ENCODE measurements at regions not wholly inside any gene's neighbourhood (a gene's known extent, or its start where the extent isn't known, plus 50 kb on each side); places are given as distances from the start of the nearest gene placed in this dataset.

DNA sequence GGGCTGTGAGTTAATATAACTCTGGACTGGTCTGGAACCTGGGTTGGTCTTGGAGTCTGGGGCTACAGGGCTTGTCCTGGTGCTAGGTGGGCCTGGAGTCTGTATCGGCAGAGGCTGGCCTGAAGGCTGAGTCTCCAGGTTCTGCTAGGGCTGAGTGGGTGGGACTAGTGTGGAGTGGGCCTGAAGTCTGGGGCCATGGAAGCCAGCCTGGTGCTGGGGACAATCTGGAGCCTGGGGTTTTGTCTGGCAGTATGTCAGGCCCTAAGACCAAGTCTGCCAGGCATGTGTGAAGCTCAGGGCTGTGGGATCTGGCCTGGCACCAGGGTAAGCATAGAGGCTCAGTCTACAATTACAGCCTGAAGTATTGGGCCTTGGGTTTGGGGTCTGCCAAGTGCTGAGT, 742.6 kb upstream of the GRIA3 start:
- no peak overlapping the region for H2BK5ac ChIP-seq (ENCODE audit: low read length)
- H3K9ac ChIP-seq (ENCODE audit: low read depth, low read length, poor library complexity): no peak overlapping the region
- no peak overlapping the region for H3K4me2 ChIP-seq (ENCODE audit: insufficient read depth, low read length, poor library complexity, severe bottlenecking)
- no peak overlapping the region for H4K91ac ChIP-seq (ENCODE audit: low read depth, low read length, poor library complexity)
- H2AFZ ChIP-seq (ENCODE audit: low read length): no peak overlapping the region
- H2BK120ac ChIP-seq (ENCODE audit: low read depth, low read length): no peak overlapping the region
- no peak overlapping the region for H3K23ac ChIP-seq (ENCODE audit: low read depth, low read length, poor library complexity)
- H3K9me3 ChIP-seq (replicated peaks in 1 of 2; ENCODE audit: control insufficient read depth in 2 of 2, insufficient read depth in 1 of 2, low read depth in 1 of 2, low read length in 2 of 2): no peaks in the 10 kb centered on the region
- no peak overlapping the region for H3K14ac ChIP-seq (ENCODE audit: low read length)
- H3K4ac ChIP-seq (ENCODE audit: low read length): no peak overlapping the region
- H3K36me3 ChIP-seq (replicated peaks in 1 of 2; ENCODE audit: control insufficient read depth in 2 of 2, insufficient read depth in 2 of 2, low read length in 2 of 2): no peaks in the 10 kb centered on the region
- WGBS, 2 donors (ENCODE audit: extremely low coverage in 2 of 2, insufficient read length in 2 of 2, insufficient replicate concordance in 1 of 2): no CpG with 5 or more reads among the region's 1 CpG
- H3K4me3 ChIP-seq (ENCODE audit: low read length in 2 of 2): no peak overlapping the region
- H3K27me3 ChIP-seq (ENCODE audit: control insufficient read depth in 3 of 3, insufficient read depth in 3 of 3, low read depth in 1 of 3, low read length in 3 of 3): no peaks in the 10 kb centered on the region
- no peak overlapping the region for H3K18ac ChIP-seq (ENCODE audit: low read length)
- no peak overlapping the region for H2BK12ac ChIP-seq (ENCODE audit: low read length)
- DNase-seq (ENCODE audit: low spot score): no peak
- H2BK15ac ChIP-seq (ENCODE audit: low read length): no peak overlapping the region
- H3K27ac ChIP-seq (replicated peaks; ENCODE audit: low read length): no peak overlapping the region
- no peak overlapping the region for H4K8ac ChIP-seq (ENCODE audit: low read depth, low read length)
- H3K4me1 ChIP-seq (ENCODE audit: control insufficient read depth in 2 of 2, insufficient read depth in 1 of 2, low read depth in 1 of 2, low read length in 2 of 2): no peaks in the 10 kb centered on the region
- H2AK5ac ChIP-seq (ENCODE audit: low read depth, low read length): no peak overlapping the region
- no peaks in the 10 kb centered on the region for H3K79me1 ChIP-seq (ENCODE audit: low read depth, low read length)

- Histone ChIP-seq H3K9ac (ENCODE audit: low read depth, low read length, poor library complexity) (no peak overlapping the region), H2BK15ac (ENCODE audit: low read length) (no peak overlapping the region), H3K79me1 (ENCODE audit: low read depth, low read length) (no peaks in the 10 kb centered on the region), H3K9me3 (replicated peaks in 1 of 2; ENCODE audit: control insufficient read depth in 2 of 2, insufficient read depth in 1 of 2, low read depth in 1 of 2, low read length in 2 of 2) (no peaks in the 10 kb centered on the region), H3K4me2 (ENCODE audit: insufficient read depth, low read length, poor library complexity, severe bottlenecking) (no peak overlapping the region), H2BK5ac (ENCODE audit: low read length) (no peak overlapping the region), H3K27me3 (ENCODE audit: control insufficient read depth in 3 of 3, insufficient read depth in 3 of 3, low read depth in 1 of 3, low read length in 3 of 3) (no peaks in the 10 kb centered on the region), H3K36me3 (replicated peaks in 1 of 2; ENCODE audit: control insufficient read depth in 2 of 2, insufficient read depth in 2 of 2, low read length in 2 of 2) (no peaks in the 10 kb centered on the region), H3K4me3 (ENCODE audit: low read length in 2 of 2) (no peak overlapping the region), H3K27ac (replicated peaks; ENCODE audit: low read length) (no peak overlapping the region), H4K91ac (ENCODE audit: low read depth, low read length, poor library complexity) (no peak overlapping the region), H3K18ac (ENCODE audit: low read length) (no peak overlapping the region), H4K8ac (ENCODE audit: low read depth, low read length) (no peak overlapping the region), H3K23ac (ENCODE audit: low read depth, low read length, poor library complexity) (no peak overlapping the region), H3K14ac (ENCODE audit: low read length) (no peak overlapping the region), H2AFZ (ENCODE audit: low read length) (no peak overlapping the region), H2BK120ac (ENCODE audit: low read depth, low read length) (no peak overlapping the region), H2BK12ac (ENCODE audit: low read length) (no peak overlapping the region), H2AK5ac (ENCODE audit: low read depth, low read length) (no peak overlapping the region), H3K4ac (ENCODE audit: low read length) (no peak overlapping the region), H3K4me1 (ENCODE audit: control insufficient read depth in 2 of 2, insufficient read depth in 1 of 2, low read depth in 1 of 2, low read length in 2 of 2) (no peaks in the 10 kb centered on the region)
- DNase-seq (ENCODE audit: low spot score): no peak
Measured at GRCh38 chrX:122445466-122445865, 738.6 kb upstream of the GRIA3 start.

DNA sequence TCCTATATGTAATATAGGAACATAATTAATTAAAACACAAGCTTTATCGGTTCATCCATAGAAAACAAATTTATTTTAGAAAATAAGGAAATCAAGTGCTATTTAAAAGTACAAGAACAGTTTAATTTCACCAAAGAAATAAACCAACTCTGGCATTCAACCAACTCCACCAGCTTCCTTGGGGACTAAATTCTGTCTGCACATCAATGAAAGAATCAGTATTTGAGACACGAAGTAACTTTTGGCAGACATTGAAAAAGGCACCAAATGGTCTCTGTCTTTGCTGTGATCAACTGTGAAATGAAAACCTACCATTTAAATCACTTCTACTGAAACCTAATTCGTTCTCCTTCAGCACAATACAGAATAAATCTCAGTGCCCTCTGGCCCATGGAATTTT, 719.7 kb upstream of the GRIA3 start:
- no peak overlapping the region for H3K27ac ChIP-seq (replicated peaks; ENCODE audit: low read length)
- H2BK5ac ChIP-seq (ENCODE audit: low read length): no peak overlapping the region
- H3K9ac ChIP-seq (ENCODE audit: low read depth, low read length, poor library complexity): no peak overlapping the region
- no peak overlapping the region for H3K4me3 ChIP-seq (ENCODE audit: low read length in 2 of 2)
- no peaks in the 10 kb centered on the region for H3K9me3 ChIP-seq (replicated peaks in 1 of 2; ENCODE audit: control insufficient read depth in 2 of 2, insufficient read depth in 1 of 2, low read depth in 1 of 2, low read length in 2 of 2)
- no peak overlapping the region for H2AFZ ChIP-seq (ENCODE audit: low read length)
- H2BK12ac ChIP-seq (ENCODE audit: low read length): no peak overlapping the region
- H2BK120ac ChIP-seq (ENCODE audit: low read depth, low read length): no peak overlapping the region
- no peaks in the 10 kb centered on the region for H3K27me3 ChIP-seq (ENCODE audit: control insufficient read depth in 3 of 3, insufficient read depth in 3 of 3, low read depth in 1 of 3, low read length in 3 of 3)
- H3K4me2 ChIP-seq (ENCODE audit: insufficient read depth, low read length, poor library complexity, severe bottlenecking): no peak overlapping the region
- no peak overlapping the region for H2BK15ac ChIP-seq (ENCODE audit: low read length)
- no peak overlapping the region for H3K14ac ChIP-seq (ENCODE audit: low read length)
- no peaks in the 10 kb centered on the region for H3K79me1 ChIP-seq (ENCODE audit: low read depth, low read length)
- H4K91ac ChIP-seq (ENCODE audit: low read depth, low read length, poor library complexity): no peak overlapping the region
- H3K18ac ChIP-seq (ENCODE audit: low read length): no peak overlapping the region
- no peak overlapping the region for H3K23ac ChIP-seq (ENCODE audit: low read depth, low read length, poor library complexity)
- H2AK5ac ChIP-seq (ENCODE audit: low read depth, low read length): no peak overlapping the region
- H3K36me3 ChIP-seq (replicated peaks in 1 of 2; ENCODE audit: control insufficient read depth in 2 of 2, insufficient read depth in 2 of 2, low read length in 2 of 2): no peaks in the 10 kb centered on the region
- H3K4me1 ChIP-seq (ENCODE audit: control insufficient read depth in 2 of 2, insufficient read depth in 1 of 2, low read depth in 1 of 2, low read length in 2 of 2): no peaks in the 10 kb centered on the region
- H4K8ac ChIP-seq (ENCODE audit: low read depth, low read length): no peak overlapping the region
- no CpG with 5 or more reads among the region's 3 CpGs for WGBS, 2 donors (ENCODE audit: extremely low coverage in 2 of 2, insufficient read length in 2 of 2, insufficient replicate concordance in 1 of 2)
- no peak for DNase-seq (ENCODE audit: low spot score)
- H3K4ac ChIP-seq (ENCODE audit: low read length): no peak overlapping the region

- Histone ChIP-seq H3K9me3 (replicated peaks in 1 of 2; ENCODE audit: control insufficient read depth in 2 of 2, insufficient read depth in 1 of 2, low read depth in 1 of 2, low read length in 2 of 2) (no peaks in the 10 kb centered on the region), H3K4me1 (ENCODE audit: control insufficient read depth in 2 of 2, insufficient read depth in 1 of 2, low read depth in 1 of 2, low read length in 2 of 2) (no peaks in the 10 kb centered on the region), H3K36me3 (replicated peaks in 1 of 2; ENCODE audit: control insufficient read depth in 2 of 2, insufficient read depth in 2 of 2, low read length in 2 of 2) (no peaks in the 10 kb centered on the region), H3K9ac (ENCODE audit: low read depth, low read length, poor library complexity) (no peak overlapping the region), H3K23ac (ENCODE audit: low read depth, low read length, poor library complexity) (no peak overlapping the region), H3K79me1 (ENCODE audit: low read depth, low read length) (no peaks in the 10 kb centered on the region), H4K91ac (ENCODE audit: low read depth, low read length, poor library complexity) (no peak overlapping the region), H2BK5ac (ENCODE audit: low read length) (no peak overlapping the region), H2AFZ (ENCODE audit: low read length) (no peak overlapping the region), H3K4me3 (ENCODE audit: low read length in 2 of 2) (no peak overlapping the region), H3K14ac (ENCODE audit: low read length) (no peak overlapping the region), H4K8ac (ENCODE audit: low read depth, low read length) (no peak overlapping the region), H3K18ac (ENCODE audit: low read length) (no peak overlapping the region), H3K4ac (ENCODE audit: low read length) (no peak overlapping the region), H3K4me2 (ENCODE audit: insufficient read depth, low read length, poor library complexity, severe bottlenecking) (no peak overlapping the region), H2BK120ac (ENCODE audit: low read depth, low read length) (no peak overlapping the region), H2BK12ac (ENCODE audit: low read length) (no peak overlapping the region), H3K27ac (replicated peaks; ENCODE audit: low read length) (no peak overlapping the region), H2AK5ac (ENCODE audit: low read depth, low read length) (no peak overlapping the region), H2BK15ac (ENCODE audit: low read length) (no peak overlapping the region), H3K27me3 (ENCODE audit: control insufficient read depth in 3 of 3, insufficient read depth in 3 of 3, low read depth in 1 of 3, low read length in 3 of 3) (no peaks in the 10 kb centered on the region)
- no peak for DNase-seq (ENCODE audit: low spot score)
Measured at GRCh38 chrX:122475306-122475705, 708.8 kb upstream of the GRIA3 start.
